CD8-positive, alpha-beta memory T cell (primary cell): ENCODE measurements at regions not wholly inside any gene's neighbourhood (a gene's known extent, or its start where the extent isn't known, plus 50 kb on each side); places are given as distances from the start of the nearest gene placed in this dataset.

Source experiments
- CTCF ChIA-PET: fragments of 350-600 bp; sonication (Branson Sonifier 250); formaldehyde crosslinking; loops from one replicate; lab custom pipeline; 2021; ENCODE audit warnings: antibody characterized with exemption; lab: Charles Lee
- POLR2A ChIA-PET: fragments of 350-600 bp; sonication (Branson Sonifier 250); formaldehyde crosslinking; loops from one replicate; lab custom pipeline; 2021; ENCODE audit warnings: antibody characterized with exemption; lab: Charles Lee
- DNase-seq, 5 donors: peaks; one replicate each; pipeline versions ENCODE4 v3.0.0 to v3.0.0-alpha.2; 2020 to 2022; ENCODE audit warnings: mixed read lengths in 1 of 5
- H3K27ac ChIP-seq: one replicate; pipeline ENCODE4 v1.7.0; 2013; ENCODE audit warnings: low read depth, mild to moderate bottlenecking, low read length, moderate library complexity
- H3K27me3 ChIP-seq: 2 replicates; pipeline ENCODE4 v1.7.0; 2013; ENCODE audit warnings: low read length, mild to moderate bottlenecking; ENCODE audit not compliant: insufficient read depth, poor library complexity, severe bottlenecking
- H3K36me3 ChIP-seq: 2 replicates; pipeline ENCODE4 v1.7.0; 2013; ENCODE audit warnings: mild to moderate bottlenecking, low read length, moderate library complexity; ENCODE audit not compliant: insufficient read depth
- H3K4me1 ChIP-seq: 2 replicates; pipeline ENCODE4 v1.7.0; 2013; ENCODE audit warnings: mild to moderate bottlenecking, low read length, moderate library complexity; ENCODE audit not compliant: insufficient read depth
- H3K4me3 ChIP-seq: 2 replicates; pipeline ENCODE4 v1.7.0; 2013; ENCODE audit warnings: mild to moderate bottlenecking, low read length
- H3K9me3 ChIP-seq: 2 replicates; pipeline ENCODE4 v1.7.0; 2013; ENCODE audit warnings: mild to moderate bottlenecking, low read length
- H3K27ac Mint-ChIP-seq, 8 donors: one replicate each; pipeline ENCODE4 v1.8.0; 2020 to 2021; ENCODE audit warnings: mixed read lengths in 8 of 8, mild to moderate bottlenecking in 6 of 8, inconsistent platforms in 3 of 8, moderate library complexity in 3 of 8
- H3K27me3 Mint-ChIP-seq, 2 donors: one replicate each; pipeline ENCODE4 v1.8.0; 2020 to 2021; ENCODE audit warnings: mixed read lengths in 2 of 2, mild to moderate bottlenecking in 1 of 2, moderate library complexity in 1 of 2
- H3K36me3 Mint-ChIP-seq, 3 donors: one replicate each; pipeline ENCODE4 v1.8.0; 2020 to 2021; ENCODE audit warnings: mixed read lengths in 3 of 3, inconsistent platforms in 1 of 3, mild to moderate bottlenecking in 1 of 3
- H3K4me1 Mint-ChIP-seq, 3 donors: one replicate each; pipeline ENCODE4 v1.8.0; 2020 to 2021; ENCODE audit warnings: mixed read lengths in 3 of 3, inconsistent platforms in 1 of 3, mild to moderate bottlenecking in 1 of 3
- H3K4me3 Mint-ChIP-seq, 7 donors: one replicate each; pipeline ENCODE4 v1.8.0; 2020 to 2021; ENCODE audit warnings: mixed read lengths in 7 of 7, mild to moderate bottlenecking in 6 of 7, moderate library complexity in 4 of 7, inconsistent platforms in 2 of 7
- H3K9me3 Mint-ChIP-seq, 5 donors: one replicate each; pipeline ENCODE4 v1.8.0; 2020 to 2022; ENCODE audit warnings: mixed read lengths in 5 of 5, mild to moderate bottlenecking in 3 of 5, moderate library complexity in 2 of 5, inconsistent platforms in 1 of 5

DNA sequence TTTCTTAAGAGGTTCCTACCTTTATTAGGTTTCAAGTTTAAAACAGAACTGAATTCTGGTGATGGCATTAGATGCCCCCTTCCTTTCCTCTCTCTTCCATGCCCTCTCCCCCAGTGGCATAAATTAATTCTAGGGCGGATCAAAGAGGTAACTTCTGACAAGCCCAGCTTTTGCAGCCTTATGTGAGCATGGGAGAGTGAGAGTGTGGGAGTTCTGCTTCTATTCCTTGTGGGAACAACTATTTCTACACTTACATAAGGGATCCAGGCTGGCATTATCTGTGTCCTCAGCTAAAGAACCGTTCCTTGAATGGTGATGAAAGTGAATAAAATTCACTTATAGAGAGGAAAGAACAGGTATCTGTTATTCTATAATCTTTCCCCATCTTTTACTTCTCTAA is 437.6 kb downstream of the KIF4B start:
- Mint-ChIP-seq H3K36me3 (no peaks in the 10 kb centered on the region), H3K9me3 (peaks cover 0 to 6% (median 4%) of the 10 kb centered on the region in 5 donors), H3K27ac (no peak overlapping the region), H3K4me1 (no peaks in the 10 kb centered on the region), H3K27me3 (peaks cover 0 to 2% of the 10 kb centered on the region in 2 donors), H3K4me3 (no peak overlapping the region)
- DNase-seq, result no peak
- ChIA-PET CTCF (no interaction called here), POLR2A (no interaction called here)
- Histone ChIP-seq H3K27me3 (no peaks in the 10 kb centered on the region), H3K36me3 (no peaks in the 10 kb centered on the region), H3K4me3 (no peak overlapping the region), H3K4me1 (no peaks in the 10 kb centered on the region), H3K9me3 (no peaks in the 10 kb centered on the region), H3K27ac (no peak overlapping the region)

- ChIA-PET POLR2A (no interaction called here), CTCF (no interaction called here)
- H3K27me3 ChIP-seq, result no peaks in the 10 kb centered on the region
- H3K4me3 ChIP-seq, result no peak overlapping the region
- DNase-seq, result no peak
- no peaks in the 10 kb centered on the region for H3K36me3 ChIP-seq
- H3K9me3 Mint-ChIP-seq, result peaks cover 0 to 3% (median 0%) of the 10 kb centered on the region in 5 donors
- no peak overlapping the region for H3K27ac Mint-ChIP-seq
- no peaks in the 10 kb centered on the region for H3K4me1 ChIP-seq
- no peaks in the 10 kb centered on the region for H3K36me3 Mint-ChIP-seq
- H3K27ac ChIP-seq, result no peak overlapping the region
- H3K4me1 Mint-ChIP-seq, result no peaks in the 10 kb centered on the region
- no peaks in the 10 kb centered on the region for H3K9me3 ChIP-seq
- H3K4me3 Mint-ChIP-seq, result no peak overlapping the region
- no peaks in the 10 kb centered on the region for H3K27me3 Mint-ChIP-seq
Observed at GRCh38 chr5:155455791-155456514, 442.4 kb downstream of the KIF4B start.

GRCh38 chr5:155459889-155460500 is 446.4 kb downstream of the KIF4B start:
- ChIA-PET POLR2A (no interaction called here), CTCF (no interaction called here)
- Histone ChIP-seq H3K27me3 (no peaks in the 10 kb centered on the region), H3K9me3 (no peaks in the 10 kb centered on the region), H3K4me3 (no peak overlapping the region), H3K36me3 (no peaks in the 10 kb centered on the region), H3K27ac (no peak overlapping the region), H3K4me1 (no peaks in the 10 kb centered on the region)
- Mint-ChIP-seq H3K4me1 (no peaks in the 10 kb centered on the region), H3K36me3 (no peaks in the 10 kb centered on the region), H3K4me3 (no peak overlapping the region), H3K27ac (no peak overlapping the region), H3K9me3 (no peaks in the 10 kb centered on the region), H3K27me3 (no peaks in the 10 kb centered on the region)
- DNase-seq, result no peak

DNA sequence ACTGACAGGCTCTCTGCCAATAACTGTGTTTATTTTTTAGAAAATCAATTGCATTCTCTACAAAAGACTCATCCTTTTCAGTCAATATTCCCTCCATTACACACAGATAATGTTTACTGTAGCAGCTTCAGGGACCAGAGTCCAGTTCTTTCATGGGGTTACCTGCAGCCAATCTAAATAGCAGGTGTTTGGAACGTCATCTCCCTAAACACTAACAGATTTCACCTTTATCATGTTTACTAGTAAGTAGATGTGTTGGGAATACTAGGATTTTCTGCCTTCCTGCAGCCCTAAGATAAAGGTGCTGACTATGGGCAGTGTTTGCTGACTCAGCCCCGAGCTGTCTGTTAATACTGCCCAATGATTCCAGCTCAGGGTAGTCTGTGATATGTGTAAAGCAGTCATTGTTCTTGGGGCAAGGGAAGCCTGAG is 447.0 kb downstream of the KIF4B start:
- ChIA-PET CTCF (no interaction called here), POLR2A (no interaction called here)
- Histone ChIP-seq H3K27ac (no peak overlapping the region), H3K4me3 (no peak overlapping the region), H3K9me3 (no peaks in the 10 kb centered on the region), H3K27me3 (no peaks in the 10 kb centered on the region), H3K36me3 (no peaks in the 10 kb centered on the region), H3K4me1 (no peaks in the 10 kb centered on the region)
- no peaks in the 10 kb centered on the region for H3K36me3 Mint-ChIP-seq
- no peak for DNase-seq
- H3K9me3 Mint-ChIP-seq, result no peaks in the 10 kb centered on the region
- H3K27me3 Mint-ChIP-seq, result no peaks in the 10 kb centered on the region
- H3K27ac Mint-ChIP-seq, result no peak overlapping the region
- H3K4me3 Mint-ChIP-seq, result no peak overlapping the region
- H3K4me1 Mint-ChIP-seq, result no peaks in the 10 kb centered on the region

DNA sequence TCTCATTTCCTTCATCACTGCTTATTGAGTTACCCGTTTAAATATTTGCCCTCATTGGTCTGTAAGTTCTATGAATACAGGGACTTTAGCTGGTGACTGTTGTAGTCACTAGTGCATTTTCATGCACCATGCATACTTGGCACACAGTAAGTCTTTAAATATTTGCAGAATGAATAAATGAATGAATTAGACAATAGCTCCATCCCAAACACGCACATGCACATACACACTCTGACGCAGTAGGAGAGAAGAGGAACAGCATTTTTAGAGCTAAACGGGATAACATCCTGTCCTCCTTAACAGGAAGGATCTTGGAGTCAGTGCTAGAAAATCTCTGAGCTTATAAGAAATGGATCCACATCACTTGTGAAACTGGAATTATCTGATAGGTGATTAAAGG is 447.7 kb downstream of the KIF4B start:
- Histone ChIP-seq H3K27me3 (no peaks in the 10 kb centered on the region), H3K9me3 (no peaks in the 10 kb centered on the region), H3K27ac (no peak overlapping the region), H3K4me3 (no peak overlapping the region), H3K4me1 (no peaks in the 10 kb centered on the region), H3K36me3 (no peaks in the 10 kb centered on the region)
- Mint-ChIP-seq H3K9me3 (peaks cover 0 to 2% (median 0%) of the 10 kb centered on the region in 5 donors), H3K4me1 (no peaks in the 10 kb centered on the region), H3K27me3 (no peaks in the 10 kb centered on the region), H3K27ac (no peak overlapping the region), H3K36me3 (no peaks in the 10 kb centered on the region), H3K4me3 (no peak overlapping the region)
- ChIA-PET CTCF (no interaction called here), POLR2A (no interaction called here)
- no peak for DNase-seq

GRCh38 chr5:155466851-155467250 is 453.3 kb downstream of the KIF4B start:
- H3K9me3 Mint-ChIP-seq, result peaks cover 0 to 2% (median 0%) of the 10 kb centered on the region in 5 donors
- CTCF ChIA-PET, result no interaction called here
- no peak for DNase-seq
- no peaks in the 10 kb centered on the region for H3K36me3 Mint-ChIP-seq
- no peak overlapping the region for H3K4me3 Mint-ChIP-seq
- H3K36me3 ChIP-seq, result no peaks in the 10 kb centered on the region
- H3K4me3 ChIP-seq, result no peak overlapping the region
- H3K4me1 ChIP-seq, result no peaks in the 10 kb centered on the region
- H3K9me3 ChIP-seq, result no peaks in the 10 kb centered on the region
- no peak overlapping the region for H3K27ac Mint-ChIP-seq
- no peaks in the 10 kb centered on the region for H3K27me3 ChIP-seq
- no peaks in the 10 kb centered on the region for H3K4me1 Mint-ChIP-seq
- POLR2A ChIA-PET, result no interaction called here
- peaks cover 0 to 2% of the 10 kb centered on the region in 2 donors for H3K27me3 Mint-ChIP-seq
- no peak overlapping the region for H3K27ac ChIP-seq

GRCh38 chr5:155471027-155471426 is 457.5 kb downstream of the KIF4B start:
- no peaks in the 10 kb centered on the region for H3K9me3 Mint-ChIP-seq
- DNase-seq, result no peak
- H3K4me3 ChIP-seq, result no peak overlapping the region
- no peaks in the 10 kb centered on the region for H3K4me1 Mint-ChIP-seq
- H3K9me3 ChIP-seq, result no peaks in the 10 kb centered on the region
- no peaks in the 10 kb centered on the region for H3K27me3 ChIP-seq
- no peak overlapping the region for H3K27ac ChIP-seq
- H3K4me1 ChIP-seq, result no peaks in the 10 kb centered on the region
- no peak overlapping the region for H3K27ac Mint-ChIP-seq
- H3K4me3 Mint-ChIP-seq, result no peak overlapping the region
- CTCF ChIA-PET, result no interaction called here
- H3K27me3 Mint-ChIP-seq, result peaks cover 0 to 2% of the 10 kb centered on the region in 2 donors
- H3K36me3 ChIP-seq, result no peaks in the 10 kb centered on the region
- POLR2A ChIA-PET, result no interaction called here
- H3K36me3 Mint-ChIP-seq, result no peaks in the 10 kb centered on the region

DNA sequence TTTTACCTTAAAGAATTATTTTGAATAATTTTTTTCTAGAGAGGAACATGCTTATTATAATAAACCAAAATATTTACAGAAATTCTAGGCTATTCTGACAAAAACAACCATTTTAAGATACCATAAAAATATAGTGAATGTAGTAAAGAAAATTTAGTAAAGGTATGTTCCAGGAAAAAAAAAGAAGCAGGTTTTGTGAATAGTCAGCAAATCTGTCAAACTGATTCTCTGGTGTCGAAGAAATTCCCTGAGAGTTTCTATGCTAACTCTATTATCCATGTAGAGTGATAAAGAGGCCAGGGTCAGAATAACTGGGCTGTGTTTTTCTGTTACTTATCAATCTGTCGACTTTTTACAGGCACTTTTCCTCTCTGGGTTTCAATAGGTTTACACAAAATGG is 459.2 kb downstream of the KIF4B start:
- Mint-ChIP-seq H3K4me1 (no peaks in the 10 kb centered on the region), H3K4me3 (no peak overlapping the region), H3K36me3 (no peaks in the 10 kb centered on the region), H3K27ac (no peak overlapping the region), H3K27me3 (no peaks in the 10 kb centered on the region), H3K9me3 (peaks cover 0 to 5% (median 0%) of the 10 kb centered on the region in 5 donors)
- ChIA-PET POLR2A (no interaction called here), CTCF (no interaction called here)
- Histone ChIP-seq H3K36me3 (no peaks in the 10 kb centered on the region), H3K4me1 (no peaks in the 10 kb centered on the region), H3K27ac (no peak overlapping the region), H3K9me3 (no peaks in the 10 kb centered on the region), H3K4me3 (no peak overlapping the region), H3K27me3 (no peaks in the 10 kb centered on the region)
- no peak for DNase-seq
